Naive thymus-derived CD4-positive, alpha-beta T cell (primary cell): ENCODE measurements at regions not wholly inside any gene's neighbourhood (a gene's known extent, or its start where the extent isn't known, plus 50 kb on each side); places are given as distances from the start of the nearest gene placed in this dataset.
"Not testable (repeated sequence)": the region's sequence is repeated elsewhere in the genome, so short reads cannot be mapped to it uniquely, and the experiment has no call there.

Experiments
- ATAC-seq: fragments of 150-1000 bp; cut with Tn5 transposase; 2 replicates; pipeline ENCODE4 v1.10.0; 2021; ENCODE audit warnings: mild to moderate bottlenecking, moderate library complexity
- CTCF ChIA-PET: fragments of 350-600 bp; sonication (Branson Sonifier 250); formaldehyde crosslinking; loops from one replicate; lab custom pipeline; 2021; ENCODE audit warnings: antibody characterized with exemption; lab: Charles Lee
- POLR2A ChIA-PET: fragments of 350-600 bp; sonication (Branson Sonifier 250); formaldehyde crosslinking; loops from one replicate; lab custom pipeline; 2021; ENCODE audit warnings: antibody characterized with exemption, inconsistent platforms; lab: Charles Lee
- DNase-seq, 9 donors: peaks; one replicate each; pipeline versions ENCODE4 v3.0.0 to v3.0.0-alpha.2; 2020 to 2022; ENCODE audit warnings: mixed read lengths in 1 of 9
- H3K27ac ChIP-seq: one replicate; pipeline ENCODE4 v1.7.0; 2013; ENCODE audit warnings: mild to moderate bottlenecking, low read depth, low read length, moderate library complexity
- H3K27me3 ChIP-seq, 2 donors: one replicate each; pipeline ENCODE4 v1.7.0; 2013; ENCODE audit warnings: low read length in 2 of 2, mild to moderate bottlenecking in 2 of 2, moderate library complexity in 2 of 2; ENCODE audit not compliant: control insufficient read depth in 2 of 2, insufficient read depth in 2 of 2
- H3K36me3 ChIP-seq, 3 experiments: 1 replicate in 2 of 3; 2 replicates in 1 of 3; pipeline ENCODE4 v1.7.0; 2013; ENCODE audit warnings: low read length in 3 of 3, mild to moderate bottlenecking in 3 of 3, moderate library complexity in 1 of 3; ENCODE audit not compliant: insufficient read depth in 3 of 3, control insufficient read depth in 2 of 3
- H3K4me1 ChIP-seq, 2 donors: one replicate each; pipeline ENCODE4 v1.7.0; 2013; ENCODE audit warnings: low read length in 2 of 2, mild to moderate bottlenecking in 2 of 2, moderate library complexity in 1 of 2; ENCODE audit not compliant: control insufficient read depth in 2 of 2, insufficient read depth in 2 of 2
- H3K4me3 ChIP-seq: 2 replicates; pipeline ENCODE4 v1.7.0; 2013; ENCODE audit warnings: mild to moderate bottlenecking, low read length
- H3K9me3 ChIP-seq, 3 experiments: 1 replicate in 2 of 3; 2 replicates in 1 of 3; pipeline ENCODE4 v1.7.0; 2013; ENCODE audit warnings: low read length in 3 of 3; ENCODE audit not compliant: control insufficient read depth in 2 of 3
- H3K27ac Mint-ChIP-seq, 9 donors: one replicate each; pipeline ENCODE4 v1.8.0; 2020 to 2022; ENCODE audit warnings: mixed read lengths in 9 of 9, mild to moderate bottlenecking in 8 of 9, moderate library complexity in 5 of 9, inconsistent platforms in 2 of 9
- H3K27me3 Mint-ChIP-seq, 5 donors: one replicate each; pipeline ENCODE4 v1.8.0; 2021 to 2022; ENCODE audit warnings: mixed read lengths in 5 of 5, mild to moderate bottlenecking in 1 of 5
- H3K36me3 Mint-ChIP-seq, 5 donors: one replicate each; pipeline ENCODE4 v1.8.0; 2020 to 2022; ENCODE audit warnings: mixed read lengths in 5 of 5, mild to moderate bottlenecking in 3 of 5, inconsistent platforms in 1 of 5
- H3K4me1 Mint-ChIP-seq, 7 donors: one replicate each; pipeline ENCODE4 v1.8.0; 2020 to 2022; ENCODE audit warnings: mixed read lengths in 7 of 7, mild to moderate bottlenecking in 3 of 7, inconsistent platforms in 1 of 7
- H3K4me3 Mint-ChIP-seq, 10 donors: one replicate each; pipeline ENCODE4 v1.8.0; 2020 to 2022; ENCODE audit warnings: mild to moderate bottlenecking in 10 of 10, mixed read lengths in 10 of 10, moderate library complexity in 6 of 10, inconsistent platforms in 2 of 10
- H3K9me3 Mint-ChIP-seq, 11 donors: one replicate each; pipeline ENCODE4 v1.8.0; 2020 to 2022; ENCODE audit warnings: mixed read lengths in 11 of 11, mild to moderate bottlenecking in 4 of 11, inconsistent platforms in 1 of 11, moderate library complexity in 1 of 11
- intact Hi-C, 2 donors: fragments of 100-400 bp; cut with micrococcal nuclease; formaldehyde crosslinking; loops; one replicate each; pipeline ENCODE4 v1.15.1; 2023

GRCh38 chr2:236381253-236381652 is 117.0 kb upstream of the ASB18 start:
- H3K27ac Mint-ChIP-seq, CTCF ChIA-PET, H3K36me3 ChIP-seq, H3K9me3 ChIP-seq, H3K27me3 ChIP-seq, H3K4me3 ChIP-seq, POLR2A ChIA-PET, H3K4me1 Mint-ChIP-seq, H3K4me1 ChIP-seq, DNase-seq, H3K36me3 Mint-ChIP-seq, H3K27ac ChIP-seq, H3K4me3 Mint-ChIP-seq, H3K9me3 Mint-ChIP-seq, ATAC-seq, intact Hi-C loops: not testable (repeated sequence)
- H3K27me3 Mint-ChIP-seq, result peaks cover 1 to 11% (median 5%) of the 10 kb centered on the region in 5 donors

- H3K4me1 Mint-ChIP-seq, POLR2A ChIA-PET, H3K9me3 Mint-ChIP-seq, H3K36me3 Mint-ChIP-seq, ATAC-seq, H3K9me3 ChIP-seq, H3K4me3 ChIP-seq, H3K27ac ChIP-seq, DNase-seq, H3K27me3 ChIP-seq, intact Hi-C loops, H3K4me1 ChIP-seq, H3K36me3 ChIP-seq, CTCF ChIA-PET: not testable (repeated sequence)
- Mint-ChIP-seq H3K4me3 (peak overlapping the region in 1 of 10 donors; percentile 20), H3K27ac (peak overlapping the region in 1 of 9 donors; percentile 86), H3K27me3 (peaks cover 6 to 17% (median 8%) of the 10 kb centered on the region in 5 donors)
Observed at GRCh38 chr2:236389284-236390216, 125.3 kb upstream of the ASB18 start.

GRCh38 chr2:236393101-236393500 is 128.9 kb upstream of the ASB18 start:
- no peak overlapping the region for H3K4me3 ChIP-seq
- Mint-ChIP-seq H3K27me3 (peaks cover 6 to 17% (median 8%) of the 10 kb centered on the region in 5 donors), H3K4me3 (no peak overlapping the region), H3K27ac (no peak overlapping the region), H3K4me1 (peaks cover 0 to 3% (median 0%) of the 10 kb centered on the region in 7 donors), H3K9me3 (peaks cover 0 to 5% (median 0%) of the 10 kb centered on the region in 11 donors), H3K36me3 (peaks cover 0 to 8% (median 0%) of the 10 kb centered on the region in 5 donors)
- no peaks in the 10 kb centered on the region for H3K4me1 ChIP-seq
- ATAC-seq, result no peak
- no peaks in the 10 kb centered on the region for H3K9me3 ChIP-seq
- DNase-seq, result no peak
- CTCF ChIA-PET, result interaction anchor here (0.9 kb wide), 1 partner anchor 41 kb away, joined by 3 read pairs; no protein-coding TSS in a partner anchor
- intact Hi-C loops, result no loop called here
- H3K27ac ChIP-seq, result no peak overlapping the region
- H3K27me3 ChIP-seq, result no peaks in the 10 kb centered on the region
- POLR2A ChIA-PET, result no interaction called here
- no peaks in the 10 kb centered on the region for H3K36me3 ChIP-seq

GRCh38 chr2:236393581-236393980 is 129.4 kb upstream of the ASB18 start:
- no peak overlapping the region for H3K27ac ChIP-seq
- no peaks in the 10 kb centered on the region for H3K9me3 ChIP-seq
- Mint-ChIP-seq H3K36me3 (peaks cover 0 to 8% (median 0%) of the 10 kb centered on the region in 5 donors), H3K9me3 (peaks cover 0 to 5% (median 0%) of the 10 kb centered on the region in 11 donors), H3K4me3 (no peak overlapping the region), H3K27me3 (peaks cover 6 to 17% (median 8%) of the 10 kb centered on the region in 5 donors), H3K27ac (peak overlapping the region in 1 of 9 donors; percentile 70), H3K4me1 (peaks cover 0 to 3% (median 0%) of the 10 kb centered on the region in 7 donors)
- DNase-seq, result no peak
- ChIA-PET POLR2A (no interaction called here), CTCF (no interaction called here)
- ATAC-seq, result no peak
- intact Hi-C loops, result no loop called here
- no peaks in the 10 kb centered on the region for H3K4me1 ChIP-seq
- H3K36me3 ChIP-seq, result no peaks in the 10 kb centered on the region
- H3K4me3 ChIP-seq, result no peak overlapping the region
- H3K27me3 ChIP-seq, result no peaks in the 10 kb centered on the region

GRCh38 chr2:236394571-236394970 is 130.4 kb upstream of the ASB18 start:
- no peaks in the 10 kb centered on the region for H3K36me3 ChIP-seq
- H3K27me3 Mint-ChIP-seq, result peaks cover 6 to 15% (median 7%) of the 10 kb centered on the region in 5 donors
- DNase-seq (no peak), ATAC-seq (no peak)
- CTCF ChIA-PET, result no interaction called here
- no peaks in the 10 kb centered on the region for H3K4me1 ChIP-seq
- H3K27me3 ChIP-seq, result no peaks in the 10 kb centered on the region
- intact Hi-C loops, result no loop called here
- H3K36me3 Mint-ChIP-seq, result peaks cover 0 to 8% (median 0%) of the 10 kb centered on the region in 5 donors
- no peak overlapping the region for H3K4me3 Mint-ChIP-seq
- no peak overlapping the region for H3K4me3 ChIP-seq
- peaks cover 0 to 3% (median 0%) of the 10 kb centered on the region in 7 donors for H3K4me1 Mint-ChIP-seq
- POLR2A ChIA-PET, result no interaction called here
- H3K9me3 ChIP-seq, result no peaks in the 10 kb centered on the region
- peaks cover 0 to 5% (median 0%) of the 10 kb centered on the region in 11 donors for H3K9me3 Mint-ChIP-seq
- no peak overlapping the region for H3K27ac Mint-ChIP-seq
- H3K27ac ChIP-seq, result no peak overlapping the region

GRCh38 chr2:236395067-236395466 is 130.9 kb upstream of the ASB18 start:
- no peaks in the 10 kb centered on the region for H3K9me3 ChIP-seq
- Mint-ChIP-seq H3K4me1 (peaks cover 0 to 3% (median 0%) of the 10 kb centered on the region in 7 donors), H3K9me3 (peaks cover 0 to 3% (median 0%) of the 10 kb centered on the region in 11 donors), H3K4me3 (no peak overlapping the region), H3K27ac (no peak overlapping the region), H3K27me3 (peaks cover under 1 to 10% (median 6%) of the 10 kb centered on the region in 5 donors), H3K36me3 (peaks cover 0 to 3% (median 0%) of the 10 kb centered on the region in 5 donors)
- H3K4me1 ChIP-seq, result no peaks in the 10 kb centered on the region
- DNase-seq (no peak), ATAC-seq (no peak)
- intact Hi-C loops, result no loop called here
- no peak overlapping the region for H3K4me3 ChIP-seq
- ChIA-PET POLR2A (no interaction called here), CTCF (no interaction called here)
- H3K27ac ChIP-seq, result no peak overlapping the region
- H3K36me3 ChIP-seq, result no peaks in the 10 kb centered on the region
- H3K27me3 ChIP-seq, result no peaks in the 10 kb centered on the region
